GM18519 (cell line): ENCODE measurements at regions not wholly inside any gene's neighbourhood (a gene's known extent, or its start where the extent isn't known, plus 50 kb on each side); places are given as distances from the start of the nearest gene placed in this dataset.

Experiments
- ATAC-seq: cut with Tn5 transposase; IDR thresholded peaks from one replicate; pipeline ENCODE4 v1.9.1; 2021; ENCODE audit warnings: mild to moderate bottlenecking, moderate library complexity; ENCODE audit not compliant: unreplicated experiment, low FRiP score

DNA sequence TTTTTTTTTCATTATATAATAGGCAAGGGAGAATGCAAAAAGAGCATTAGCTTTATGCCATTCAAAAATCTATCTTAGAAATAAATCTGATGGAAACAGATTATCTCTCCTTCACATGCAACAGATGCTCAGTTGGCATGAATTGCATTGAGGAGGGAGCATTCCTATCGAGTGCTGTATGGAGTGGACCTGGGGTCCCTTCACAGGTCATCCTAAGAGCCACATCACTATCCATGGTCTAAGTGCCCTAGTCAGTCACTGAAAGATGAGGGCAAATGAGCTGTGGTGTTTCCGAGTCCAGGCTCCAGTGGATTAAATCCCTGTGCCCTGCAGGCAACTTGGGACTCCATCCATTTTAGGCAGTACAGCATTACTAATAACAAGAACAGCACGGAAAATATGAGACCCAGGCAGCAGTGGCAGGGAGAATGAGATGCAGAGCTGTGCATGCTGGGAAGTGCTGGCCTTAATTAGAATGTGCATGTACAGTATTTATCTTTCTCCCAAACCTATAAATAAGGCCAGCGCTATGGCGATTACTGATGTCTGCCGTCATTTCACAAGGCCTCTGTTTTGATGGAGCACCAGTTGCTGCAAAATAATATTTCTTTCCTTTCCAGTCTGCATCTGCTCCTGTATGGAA, 512.3 kb upstream of the PLXNA2 start:
- no peak for ATAC-seq

DNA sequence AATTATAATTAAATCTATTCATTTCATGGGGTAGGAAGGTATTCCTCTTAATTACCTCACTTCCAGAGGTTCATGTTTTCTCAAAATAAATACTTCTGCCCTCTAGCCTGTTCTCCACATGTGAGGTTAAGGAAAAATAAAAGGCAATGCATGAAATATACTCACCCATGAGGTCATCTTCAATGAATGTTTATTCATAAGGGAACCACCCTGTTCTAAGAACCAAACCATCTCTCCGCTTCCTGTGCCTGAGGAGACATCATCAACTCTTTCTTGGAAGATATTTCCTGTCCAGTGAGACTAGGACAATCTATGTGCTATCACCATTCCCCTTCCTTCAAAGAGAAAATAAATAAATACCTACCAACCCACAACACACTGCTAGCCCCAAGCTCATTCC, 513.7 kb upstream of the PLXNA2 start:
- ATAC-seq, result no peak

- no peak for ATAC-seq
These were observed 515.1 kb upstream of the PLXNA2 start for GRCh38 chr1:208759255-208759654.

DNA sequence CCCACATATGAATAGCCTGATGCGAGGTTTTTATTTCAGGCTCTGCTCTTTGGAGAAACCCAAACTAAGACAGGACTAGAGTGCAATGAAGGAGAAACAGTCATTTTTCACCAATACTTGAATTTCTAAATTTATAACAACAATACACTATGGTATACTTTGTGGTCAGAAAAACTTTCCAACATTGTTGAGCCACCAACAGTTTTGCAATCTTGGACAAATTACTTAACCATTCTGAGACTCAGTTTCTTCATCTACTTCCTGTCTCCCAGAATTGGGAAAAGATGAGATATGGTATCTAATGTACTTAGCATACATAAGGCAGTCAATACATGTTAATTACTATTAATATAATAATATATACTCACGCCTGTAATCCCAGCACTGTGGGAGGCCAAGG, 519.8 kb upstream of the PLXNA2 start:
- ATAC-seq, result no peak

- no peak for ATAC-seq
These were observed 522.6 kb upstream of the PLXNA2 start for GRCh38 chr1:208766832-208767231.

DNA sequence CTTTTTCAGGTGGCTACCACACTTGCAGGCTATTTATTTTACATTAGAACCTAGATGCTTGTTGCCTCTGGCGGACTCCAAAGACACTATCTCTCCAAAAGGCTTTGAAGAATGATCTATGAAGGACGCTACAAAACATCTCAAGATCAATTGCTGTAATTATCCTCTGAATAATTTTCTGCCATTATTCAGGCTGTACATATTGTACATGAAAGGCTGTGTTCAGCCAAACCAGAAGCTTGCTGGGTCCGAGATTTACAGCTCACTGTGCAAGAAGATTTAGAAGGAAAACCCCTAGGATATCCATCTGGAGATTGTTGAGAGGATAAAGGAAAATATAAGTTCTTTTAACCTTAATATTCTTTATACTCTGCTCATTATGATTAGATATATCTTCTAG, 523.6 kb upstream of the PLXNA2 start:
- ATAC-seq, result no peak

DNA sequence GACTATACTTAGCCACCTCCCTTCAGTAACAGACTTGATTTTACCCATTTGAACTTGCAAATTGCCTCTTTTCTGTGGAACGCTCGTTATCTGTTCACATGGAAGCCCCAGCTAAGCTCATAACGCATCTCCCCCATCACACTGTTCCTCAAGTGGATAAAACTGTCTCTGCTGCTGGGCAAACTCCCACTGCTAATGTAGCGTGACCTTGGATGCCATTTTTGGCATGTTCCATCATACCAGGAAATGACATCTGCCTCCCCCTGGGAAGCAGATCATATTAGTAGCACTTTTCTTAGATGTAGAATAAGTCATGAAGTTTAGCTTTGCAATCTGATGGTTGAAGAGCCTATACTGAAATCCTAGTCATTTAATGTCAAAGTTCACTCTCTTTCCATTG, 528.7 kb upstream of the PLXNA2 start:
- no peak for ATAC-seq

- no peak for ATAC-seq
These were observed 531.7 kb upstream of the PLXNA2 start for GRCh38 chr1:208775841-208776240.

GRCh38 chr1:208778417-208778816, 534.2 kb upstream of the PLXNA2 start:
- no peak for ATAC-seq

DNA sequence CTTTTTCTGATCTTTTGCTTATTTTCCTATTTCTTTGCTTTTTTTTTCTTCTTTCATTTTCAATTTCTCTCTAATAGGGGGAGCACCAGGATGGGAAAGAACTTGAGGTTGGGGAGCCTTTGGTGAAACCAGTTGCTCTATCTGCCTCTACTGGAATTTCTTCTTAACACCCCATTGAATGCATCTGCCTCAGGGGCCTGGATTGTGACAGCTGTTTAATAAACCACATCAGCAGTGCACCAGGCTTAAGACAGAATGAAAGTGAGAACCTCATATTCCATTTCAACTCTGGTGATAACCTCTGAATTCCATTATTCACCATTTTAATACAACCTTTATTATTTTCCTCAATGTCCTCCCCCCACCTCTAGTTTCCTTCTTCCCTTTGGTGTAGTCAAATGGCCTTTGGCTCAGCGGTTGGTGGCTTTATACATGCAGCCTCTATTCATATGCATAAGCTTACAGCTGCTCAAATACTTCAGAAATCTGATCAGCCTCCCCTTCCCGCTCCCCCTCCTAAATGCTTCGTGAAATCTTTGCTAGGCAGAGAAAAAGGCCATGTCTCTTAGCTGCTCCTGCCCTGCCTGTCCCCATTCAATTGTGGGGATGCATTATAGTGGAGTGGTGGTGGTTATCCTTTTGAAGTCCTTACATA, 537.3 kb upstream of the PLXNA2 start:
- no peak for ATAC-seq

GRCh38 chr1:208782186-208782585, 538.0 kb upstream of the PLXNA2 start:
- ATAC-seq, result no peak

- no peak for ATAC-seq
These were observed 541.4 kb upstream of the PLXNA2 start for GRCh38 chr1:208785629-208786028.

DNA sequence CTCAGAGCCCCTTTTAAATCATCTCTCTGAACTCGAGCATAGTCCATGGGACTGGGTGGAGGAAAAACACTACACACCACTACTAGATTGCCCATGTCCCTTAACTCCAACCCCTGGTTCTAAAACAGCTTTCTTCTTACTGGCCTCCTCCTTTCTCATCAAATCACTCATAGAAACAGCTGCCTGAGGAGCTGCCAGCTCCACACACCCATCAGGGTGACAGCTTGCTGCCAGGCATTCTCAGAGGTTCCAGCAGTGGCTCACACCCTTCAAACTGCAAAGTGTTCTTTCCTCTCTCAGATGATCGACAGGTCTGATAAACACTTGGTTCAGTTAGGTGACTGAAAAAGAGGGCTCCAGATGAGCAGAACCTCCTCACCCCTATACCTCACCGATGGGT, 543.0 kb upstream of the PLXNA2 start:
- no peak for ATAC-seq

GRCh38 chr1:208788013-208788540, 543.9 kb upstream of the PLXNA2 start:
- ATAC-seq, result no peak

GRCh38 chr1:208791456-208791855, 547.3 kb upstream of the PLXNA2 start:
- ATAC-seq, result no peak

- ATAC-seq, result no peak
These were observed 549.7 kb upstream of the PLXNA2 start for GRCh38 chr1:208793861-208794345.

- ATAC-seq, result no peak
These were observed 555.0 kb upstream of the PLXNA2 start for GRCh38 chr1:208799186-208799585.

DNA sequence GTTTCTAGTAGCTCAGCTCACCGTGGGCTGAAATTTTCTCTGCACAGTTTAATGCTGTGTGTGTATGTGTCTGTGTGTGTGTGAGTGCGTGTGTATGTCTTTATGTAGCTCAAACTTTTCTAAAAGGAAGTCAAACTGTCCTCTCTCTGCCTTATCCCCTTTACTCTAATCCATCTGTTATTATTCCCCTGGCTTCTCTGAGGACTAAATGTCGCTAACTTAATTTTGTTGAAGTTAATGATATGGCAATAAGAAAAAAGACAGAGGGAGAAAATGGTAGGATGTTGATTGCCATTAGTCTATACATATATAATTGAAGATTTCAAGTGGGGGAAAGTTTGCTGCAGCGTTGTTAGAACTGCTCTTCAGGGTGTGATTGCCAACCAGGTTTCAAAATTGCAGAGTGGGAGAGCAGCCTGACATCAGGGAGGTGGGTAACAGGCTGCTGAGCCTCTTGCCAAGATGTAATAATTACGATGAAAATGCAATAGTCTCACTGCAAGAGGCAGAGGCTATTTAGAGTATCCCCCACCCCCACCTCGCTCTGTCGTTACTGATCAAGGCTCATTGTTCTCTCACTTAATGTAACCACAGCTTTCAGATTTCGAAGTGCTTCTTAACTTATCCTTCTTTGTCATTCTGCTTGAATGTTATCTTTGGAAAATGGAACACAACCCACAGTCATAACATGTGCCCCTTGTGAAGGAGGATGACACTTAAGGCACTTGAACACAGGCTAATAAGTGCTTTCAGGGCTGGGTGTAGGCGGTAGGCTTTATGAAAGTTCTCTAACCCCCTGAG, 559.0 kb upstream of the PLXNA2 start:
- ATAC-seq, result no peak

DNA sequence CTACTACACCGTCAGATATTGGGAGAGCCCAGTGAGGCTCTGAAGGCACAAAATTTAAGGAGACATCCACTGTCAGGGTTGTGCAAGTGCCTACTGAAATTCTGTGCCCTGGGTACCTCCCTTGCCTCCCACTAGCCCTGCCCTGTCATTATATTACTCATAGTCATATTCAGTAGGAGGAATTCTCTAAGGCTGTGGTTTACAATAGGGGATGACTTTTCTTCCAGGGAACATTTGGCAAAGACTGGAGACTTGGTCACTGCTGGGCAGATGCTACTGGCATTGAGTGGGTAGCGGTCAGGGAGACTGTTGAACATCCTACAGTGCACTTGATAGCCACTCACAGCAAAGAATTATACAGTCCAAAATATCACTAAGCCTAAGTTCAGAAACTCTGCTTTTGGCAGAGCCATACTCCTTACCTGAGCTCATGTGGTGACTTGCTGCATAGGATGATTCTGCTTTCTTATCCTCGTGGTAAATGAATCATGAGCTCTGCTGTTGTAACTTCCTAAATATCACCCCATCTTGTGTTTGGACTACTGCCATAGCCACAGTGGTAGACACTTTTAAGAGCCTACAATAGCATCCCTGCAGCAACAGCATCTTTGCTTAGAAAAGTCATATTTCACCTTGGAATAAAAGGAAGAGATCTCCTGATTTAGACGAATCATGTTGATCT, 563.4 kb upstream of the PLXNA2 start:
- ATAC-seq, result no peak

DNA sequence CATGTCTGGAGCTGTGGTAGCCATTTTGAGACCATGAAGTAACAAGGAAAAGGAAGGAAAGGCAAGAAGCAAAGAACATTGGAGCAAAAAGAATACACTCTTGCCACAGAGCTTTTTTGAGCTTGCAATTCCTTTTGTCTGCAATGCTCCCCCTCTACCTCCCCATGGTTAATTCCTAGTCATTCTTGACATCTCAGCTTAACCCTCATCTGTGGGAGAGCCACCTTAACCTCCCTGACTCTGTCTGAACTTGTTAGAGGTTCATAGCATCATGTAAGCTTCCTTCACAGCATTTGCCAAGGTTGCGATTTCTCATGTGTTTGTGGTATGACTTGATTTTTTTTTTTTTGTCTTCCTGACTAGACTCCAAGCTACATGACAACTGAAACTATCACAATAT, 564.1 kb upstream of the PLXNA2 start:
- ATAC-seq, result no peak

- no peak for ATAC-seq
These were observed 565.7 kb upstream of the PLXNA2 start for GRCh38 chr1:208809876-208810275.
